GM12878 (cell line): ENCODE measurements at regions not wholly inside any gene's neighbourhood (a gene's known extent, or its start where the extent isn't known, plus 50 kb on each side); places are given as distances from the start of the nearest gene placed in this dataset.

Experiments
- ATAC-seq: fragments of 200-7000 bp; cut with Tn5 transposase; 3 replicates; pipeline ENCODE4 v1.9.1; 2020; ENCODE audit warnings: mild to moderate bottlenecking, moderate library complexity
- BruUV-seq: library from RNA; stranded (reverse); fragments of 400-500 nt; replicated peaks from 2 replicates; lab custom pipeline; 2021; lab: Mats Ljungman, UMichigan
- CTCF ChIA-PET: fragments of 300-600 bp; sonication (Branson Sonifier 250); formaldehyde crosslinking; extraction: SDS; loops from one replicate; lab custom pipeline; 2021; ENCODE audit warnings: inconsistent platforms; lab: Yijun Ruan, JAX
- POLR2A ChIA-PET: fragments of 350-600 bp; formaldehyde crosslinking; extraction: SDS; loops from one replicate; lab custom pipeline; 2021; ENCODE audit warnings: inconsistent platforms; lab: Charles Lee
- RAD21 ChIA-PET: fragments of 300-600 bp; sonication (Branson Sonifier 250); formaldehyde crosslinking; loops from one replicate; lab custom pipeline; 2023; ENCODE audit warnings: antibody characterized with exemption; ENCODE audit not compliant: unreplicated experiment; lab: Charles Lee
- SMC1A ChIA-PET: fragments of 300-600 bp; sonication (Branson Sonifier 250); formaldehyde crosslinking; loops from one replicate; lab custom pipeline; 2023; ENCODE audit not compliant: unreplicated experiment, uncharacterized antibody; lab: Charles Lee
- DNase-seq: peaks from one replicate; pipeline ENCODE4 v3.0.0-alpha.2; 2011; ENCODE audit warnings: low read depth, low spot score
- FAIRE-seq: peaks from 3 replicates; lab custom pipeline; 2011; peaks lifted over from hg19 to GRCh38; lab: Jason Lieb, UNC
- H2AFZ ChIP-seq: 2 replicates; pipeline ENCODE4 v1.6.0; 2011; ENCODE audit warnings: low read depth, low read length, control low read depth; ENCODE audit not compliant: control insufficient read depth
- H3K27ac ChIP-seq: 2 replicates; pipeline ENCODE4 v1.5.1; 2011; ENCODE audit warnings: control low read depth; ENCODE audit not compliant: control insufficient read depth, insufficient read depth
- H3K27me3 ChIP-seq, 2 experiments: replicated peaks in 1 of 2; 2 replicates each; pipeline versions ENCODE4 v1.6.0 to v1.6.1; 2011; ENCODE audit warnings: low read length in 1 of 2; ENCODE audit not compliant: control insufficient read depth in 2 of 2, insufficient read depth in 2 of 2
- H3K36me3 ChIP-seq, 2 experiments: 2 replicates each; pipeline ENCODE4 v1.5.1; 2011; ENCODE audit warnings: low read length in 1 of 2; ENCODE audit not compliant: control insufficient read depth in 2 of 2, insufficient read depth in 2 of 2
- H3K4me1 ChIP-seq: 2 replicates; pipeline ENCODE4 v1.6.1; 2011; ENCODE audit warnings: mild to moderate bottlenecking, low read length, moderate library complexity, mixed read lengths; ENCODE audit not compliant: control insufficient read depth, insufficient read depth
- H3K4me2 ChIP-seq: 2 replicates; pipeline ENCODE4 v1.6.0; 2011; ENCODE audit warnings: control low read depth; ENCODE audit not compliant: control insufficient read depth, insufficient read depth
- H3K4me3 ChIP-seq: fragments of 200-600 bp; sonication (generic); 2 replicates; pipeline ENCODE4 v1.5.1; 2016
- H3K79me2 ChIP-seq: 2 replicates; pipeline ENCODE4 v1.6.0; 2011; ENCODE audit warnings: low read length; ENCODE audit not compliant: control insufficient read depth, insufficient read depth
- H3K9ac ChIP-seq: 2 replicates; pipeline ENCODE4 v1.8.0; 2011; ENCODE audit warnings: low read length, control low read depth, mixed read lengths; ENCODE audit not compliant: control insufficient read depth, insufficient read depth
- H3K9me3 ChIP-seq: replicated peaks from 3 replicates; pipeline ENCODE4 v1.5.1; 2011; ENCODE audit warnings: mild to moderate bottlenecking, low read length; ENCODE audit not compliant: control insufficient read depth, insufficient read depth
- H4K20me1 ChIP-seq: 2 replicates; pipeline ENCODE4 v1.6.0; 2011; ENCODE audit not compliant: control insufficient read depth, insufficient read depth
- ASH2L ChIP-seq: fragments of 300-600, 200-600 bp; sonication (generic); IDR thresholded peaks from 2 replicates; pipeline ENCODE4 v1.6.1; 2017; ENCODE audit warnings: low read depth, mild to moderate bottlenecking, borderline replicate concordance
- CEBPB ChIP-seq, 2 experiments: fragments of 150-350 bp in 1 of 2; IDR thresholded peaks; 2 replicates each; pipeline ENCODE4 v1.6.1; 2012 to 2014; ENCODE audit warnings: low read depth in 2 of 2, low read length in 2 of 2, borderline replicate concordance in 1 of 2, inconsistent platforms in 1 of 2
- CHD1 ChIP-seq: IDR thresholded peaks from 2 replicates; pipeline ENCODE4 v1.6.1; 2012; ENCODE audit warnings: low read depth, low read length, improper control_type of control experiment
- CHD2 ChIP-seq: IDR thresholded peaks from 2 replicates; pipeline ENCODE4 v1.6.1; 2011; ENCODE audit warnings: low read depth, low read length, improper control_type of control experiment, borderline replicate concordance
- JUNB ChIP-seq: IDR thresholded peaks from 2 replicates; pipeline ENCODE4 v1.6.1; 2016; ENCODE audit warnings: antibody characterized with exemption, mild to moderate bottlenecking
- NFIC ChIP-seq: IDR thresholded peaks from 2 replicates; pipeline ENCODE4 v1.6.1; 2012; ENCODE audit warnings: low read depth, mild to moderate bottlenecking, inconsistent platforms, low read length, moderate library complexity
- PML ChIP-seq: IDR thresholded peaks from 2 replicates; pipeline ENCODE4 v1.6.1; 2012; ENCODE audit warnings: low read length, inconsistent platforms
- SUZ12 ChIP-seq: fragments of 200-600 bp; sonication (generic); IDR thresholded peaks from one replicate; pipeline ENCODE4 v1.6.1; 2018; ENCODE audit warnings: antibody characterized with exemption, mild to moderate bottlenecking; ENCODE audit not compliant: unreplicated experiment
- TAF1 ChIP-seq: IDR thresholded peaks from 2 replicates; pipeline ENCODE4 v1.6.1; 2011; ENCODE audit warnings: mild to moderate bottlenecking, low read depth, low read length, borderline replicate concordance
- WGBS: methylation state at CpG from one replicate; pipeline ENCODE4 v1.1.6; 2016; ENCODE audit warnings: low lambda C conversion rate; ENCODE audit not compliant: insufficient replicate concordance, insufficient coverage; ENCODE audit errors: missing lambda C conversion rate; 5-methylcytosine and 5-hydroxymethylcytosine counted together
- in situ Hi-C: fragments of 300-500 bp; cut with MboI; formaldehyde crosslinking; loops from 9 replicates; pipeline ENCODE4 v1.14.3; 2018; ENCODE audit warnings: mixed read lengths
- intact Hi-C: fragments of 100-400 bp; cut with micrococcal nuclease; formaldehyde crosslinking; loops from one replicate; pipeline ENCODE4 v1.14.2; 2022; ENCODE audit not compliant: unreplicated experiment
- TF ChIP-seq, protein P1 (sequence below): IDR thresholded peaks from 2 replicates; pipeline ENCODE4 v1.6.1; 2011; ENCODE audit warnings: low read depth, mild to moderate bottlenecking, low read length, moderate library complexity, borderline replicate concordance; ENCODE audit errors: extremely low read depth
- TF ChIP-seq, protein P2 (sequence below), 3 experiments: IDR thresholded peaks in 2 of 3; conservative IDR thresholded peaks in 1 of 3; 2 replicates each; pipeline ENCODE4 v1.5.1; 2011; ENCODE audit warnings: low read depth in 3 of 3, low read length in 3 of 3, mild to moderate bottlenecking in 3 of 3, control low read depth in 2 of 3, moderate library complexity in 2 of 3, inconsistent platforms in 1 of 3, mixed read lengths in 1 of 3; ENCODE audit not compliant: control insufficient read depth in 2 of 3, insufficient read depth in 1 of 3; ENCODE audit errors: extremely low read depth in 1 of 3
- TF ChIP-seq, protein P3 (sequence below): IDR thresholded peaks from 2 replicates; pipeline ENCODE4 v1.6.1; 2012; ENCODE audit warnings: low read depth, low read length, improper control_type of control experiment
- TF ChIP-seq, protein P4 (sequence below): IDR thresholded peaks from 2 replicates; pipeline ENCODE4 v1.6.1; 2011; ENCODE audit warnings: mild to moderate bottlenecking, low read depth, low read length, moderate library complexity; ENCODE audit not compliant: insufficient replicate concordance

DNA sequence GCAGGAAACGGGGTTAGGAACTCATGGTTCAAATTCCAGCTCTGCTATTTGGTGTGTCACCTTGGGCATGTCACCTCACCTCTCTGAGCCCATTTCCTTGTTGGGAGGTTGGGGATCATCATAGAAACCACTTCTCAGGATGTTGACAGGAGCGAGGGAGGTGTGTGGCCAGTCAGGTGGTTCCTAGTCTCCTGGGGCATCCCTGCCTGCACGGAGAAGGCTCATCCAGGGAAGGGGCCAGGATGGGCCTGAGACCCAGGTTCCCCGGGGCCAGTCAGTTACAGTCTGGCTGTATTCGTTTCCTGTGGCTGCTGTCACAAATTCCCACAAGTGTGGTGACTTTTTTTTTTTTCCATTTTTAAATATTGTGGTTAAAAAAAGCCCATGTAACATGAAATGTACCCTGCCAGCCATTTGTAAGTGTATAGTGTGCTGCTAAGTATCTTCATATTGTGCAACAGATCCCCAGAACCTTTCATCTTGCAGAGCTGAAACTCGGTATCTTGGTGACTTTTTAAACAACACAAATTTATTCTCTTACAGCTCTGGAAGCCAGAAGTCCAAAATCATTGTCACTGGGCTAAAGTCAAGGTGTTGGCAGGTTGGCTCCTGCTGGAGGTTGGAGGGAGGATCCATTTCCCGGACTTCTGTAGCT lies 78.7 kb upstream of the UNC5A start (continued):
- TF ChIP-seq, protein P1, sequence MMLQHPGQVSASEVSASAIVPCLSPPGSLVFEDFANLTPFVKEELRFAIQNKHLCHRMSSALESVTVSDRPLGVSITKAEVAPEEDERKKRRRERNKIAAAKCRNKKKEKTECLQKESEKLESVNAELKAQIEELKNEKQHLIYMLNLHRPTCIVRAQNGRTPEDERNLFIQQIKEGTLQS, result no peak
- TF ChIP-seq, protein P2, sequence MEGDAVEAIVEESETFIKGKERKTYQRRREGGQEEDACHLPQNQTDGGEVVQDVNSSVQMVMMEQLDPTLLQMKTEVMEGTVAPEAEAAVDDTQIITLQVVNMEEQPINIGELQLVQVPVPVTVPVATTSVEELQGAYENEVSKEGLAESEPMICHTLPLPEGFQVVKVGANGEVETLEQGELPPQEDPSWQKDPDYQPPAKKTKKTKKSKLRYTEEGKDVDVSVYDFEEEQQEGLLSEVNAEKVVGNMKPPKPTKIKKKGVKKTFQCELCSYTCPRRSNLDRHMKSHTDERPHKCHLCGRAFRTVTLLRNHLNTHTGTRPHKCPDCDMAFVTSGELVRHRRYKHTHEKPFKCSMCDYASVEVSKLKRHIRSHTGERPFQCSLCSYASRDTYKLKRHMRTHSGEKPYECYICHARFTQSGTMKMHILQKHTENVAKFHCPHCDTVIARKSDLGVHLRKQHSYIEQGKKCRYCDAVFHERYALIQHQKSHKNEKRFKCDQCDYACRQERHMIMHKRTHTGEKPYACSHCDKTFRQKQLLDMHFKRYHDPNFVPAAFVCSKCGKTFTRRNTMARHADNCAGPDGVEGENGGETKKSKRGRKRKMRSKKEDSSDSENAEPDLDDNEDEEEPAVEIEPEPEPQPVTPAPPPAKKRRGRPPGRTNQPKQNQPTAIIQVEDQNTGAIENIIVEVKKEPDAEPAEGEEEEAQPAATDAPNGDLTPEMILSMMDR (IDR thresholded peaks at IDR 0.05 in 2 of 3, conservative IDR thresholded peaks at IDR 0.05 in 1 of 3; ENCODE audit: control insufficient read depth in 2 of 3, extremely low read depth in 1 of 3, insufficient read depth in 1 of 3, low read depth in 3 of 3, low read length in 3 of 3), result no peak
- TF ChIP-seq NFIC (no peak), ASH2L (no peak)

DNA sequence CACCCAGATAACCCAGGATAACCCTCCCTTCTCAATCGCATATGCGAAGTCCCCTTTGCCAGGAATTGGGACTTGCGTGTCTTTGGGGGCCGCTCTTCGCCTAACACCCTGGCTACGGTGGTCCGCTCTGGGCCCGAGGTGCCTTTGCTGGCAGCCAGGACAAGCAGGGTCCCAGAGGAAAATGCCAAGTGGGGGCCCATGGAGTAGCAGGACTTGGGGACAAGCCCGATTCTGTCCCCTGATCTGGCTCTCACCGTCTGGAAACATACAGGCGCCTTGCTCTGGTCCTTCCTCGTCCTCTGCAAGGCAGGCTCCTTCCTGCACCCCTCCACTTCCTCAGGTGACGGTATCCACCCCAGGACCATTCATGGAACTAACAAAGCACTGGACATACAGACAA lies 78.1 kb upstream of the UNC5A start:
- ATAC-seq, result no peak
- H3K27ac ChIP-seq, result no peak overlapping the region
- TF ChIP-seq SUZ12 (no peak), TAF1 (no peak), CHD2 (no peak), CHD1 (no peak), JUNB (no peak), CEBPB (IDR thresholded peaks at IDR 0.05; ENCODE audit: borderline replicate concordance in 1 of 2, low read depth in 2 of 2, low read length in 2 of 2) (no peak), PML (no peak)
- TF ChIP-seq, protein P3, sequence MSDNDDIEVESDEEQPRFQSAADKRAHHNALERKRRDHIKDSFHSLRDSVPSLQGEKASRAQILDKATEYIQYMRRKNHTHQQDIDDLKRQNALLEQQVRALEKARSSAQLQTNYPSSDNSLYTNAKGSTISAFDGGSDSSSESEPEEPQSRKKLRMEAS, result no peak
- TF ChIP-seq, protein P4, sequence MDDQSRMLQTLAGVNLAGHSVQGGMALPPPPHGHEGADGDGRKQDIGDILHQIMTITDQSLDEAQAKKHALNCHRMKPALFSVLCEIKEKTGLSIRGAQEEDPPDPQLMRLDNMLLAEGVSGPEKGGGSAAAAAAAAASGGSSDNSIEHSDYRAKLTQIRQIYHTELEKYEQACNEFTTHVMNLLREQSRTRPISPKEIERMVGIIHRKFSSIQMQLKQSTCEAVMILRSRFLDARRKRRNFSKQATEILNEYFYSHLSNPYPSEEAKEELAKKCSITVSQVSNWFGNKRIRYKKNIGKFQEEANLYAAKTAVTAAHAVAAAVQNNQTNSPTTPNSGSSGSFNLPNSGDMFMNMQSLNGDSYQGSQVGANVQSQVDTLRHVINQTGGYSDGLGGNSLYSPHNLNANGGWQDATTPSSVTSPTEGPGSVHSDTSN, result no peak
- TF ChIP-seq, all 136 proteins: peak for 0
- BruUV-seq, result no TSS peak
- RAD21 ChIA-PET, result no interaction called here
- no peaks in the 10 kb centered on the region for H3K79me2 ChIP-seq
- intact Hi-C loops (no loop called here), in situ Hi-C loops (no loop called here)
- CTCF ChIA-PET, result no interaction called here
- H3K4me1 ChIP-seq, result no peaks in the 10 kb centered on the region; the same call in 1 of the 2 replicates
- H3K4me2 ChIP-seq, result no peak overlapping the region
- DNase-seq (no peak), FAIRE-seq (no peak)
- H4K20me1 ChIP-seq, result no peaks in the 10 kb centered on the region
- no peaks in the 10 kb centered on the region; a peak in 3 of 4 replicates for H3K27me3 ChIP-seq
- POLR2A ChIA-PET, result no interaction called here
- no peaks in the 10 kb centered on the region; the same call in 2 of the 3 replicates for H3K9me3 ChIP-seq
- no peak overlapping the region for H3K4me3 ChIP-seq
- H2AFZ ChIP-seq, result no peak overlapping the region
- no peaks in the 10 kb centered on the region for H3K36me3 ChIP-seq
- no peak overlapping the region for H3K9ac ChIP-seq
- WGBS, result 68% methylated on average over 13 of the region's 13 CpGs
- SMC1A ChIA-PET, result interaction anchor here (1.2 kb wide), 1 partner anchor 71 kb away, joined by 4 read pairs; no protein-coding TSS in a partner anchor
